ENCODE measurements at regions not wholly inside any gene's neighbourhood (a gene's known extent, or its start where the extent isn't known, plus 50 kb on each side); places are given as distances from the start of the nearest gene placed in this dataset.

- TF ChIP-seq CTCF (IDR thresholded peaks at IDR 0.05) (no peak), POLR2A (IDR thresholded peaks at IDR 0.05) (no peak)
These were observed 231.5 kb upstream of the SPRED2 start for GRCh38 chr2:65663831-65664407.
